ENCODE measurements at regions not wholly inside any gene's neighbourhood (a gene's known extent, or its start where the extent isn't known, plus 50 kb on each side); places are given as distances from the start of the nearest gene placed in this dataset.
A peak's percentile ranks its signal among the peaks of the same experiment; 100 is the strongest.
"Not testable (repeated sequence)": the region's sequence is repeated elsewhere in the genome, so short reads cannot be mapped to it uniquely, and the experiment has no call there.

DNA sequence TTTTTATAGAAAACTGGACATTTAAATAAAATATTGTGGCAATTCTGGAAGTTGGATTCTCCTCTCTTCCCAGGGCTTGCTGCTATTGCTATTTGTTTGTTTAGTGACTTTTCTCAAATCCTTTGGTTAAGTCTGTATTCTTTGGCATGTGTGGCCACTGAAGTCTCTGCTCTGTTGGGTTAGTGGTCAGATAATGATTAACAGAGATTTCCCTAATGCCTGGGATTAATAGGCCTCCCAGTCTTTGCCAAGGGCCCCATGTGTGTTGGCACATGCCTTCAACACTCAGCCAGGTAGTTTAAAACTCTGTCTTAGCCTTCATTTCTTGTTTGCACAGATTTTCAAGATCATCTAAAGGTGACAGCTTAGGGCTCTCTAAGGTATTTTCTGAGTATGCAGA, 92.8 kb upstream of the EPB41L4A start:
- Mint-ChIP-seq H3K9me3 (peaks cover 18% of the 10 kb centered on the region), H3K4me3 (no peak overlapping the region), H3K4me1 (no peaks in the 10 kb centered on the region), H3K27ac (ENCODE audit: unreplicated experiment) (no peak overlapping the region), H3K36me3 (ENCODE audit: low read depth) (no peaks in the 10 kb centered on the region), H3K27me3 (ENCODE audit: low read depth) (no peaks in the 10 kb centered on the region)
- TF ChIP-seq, protein P1, sequence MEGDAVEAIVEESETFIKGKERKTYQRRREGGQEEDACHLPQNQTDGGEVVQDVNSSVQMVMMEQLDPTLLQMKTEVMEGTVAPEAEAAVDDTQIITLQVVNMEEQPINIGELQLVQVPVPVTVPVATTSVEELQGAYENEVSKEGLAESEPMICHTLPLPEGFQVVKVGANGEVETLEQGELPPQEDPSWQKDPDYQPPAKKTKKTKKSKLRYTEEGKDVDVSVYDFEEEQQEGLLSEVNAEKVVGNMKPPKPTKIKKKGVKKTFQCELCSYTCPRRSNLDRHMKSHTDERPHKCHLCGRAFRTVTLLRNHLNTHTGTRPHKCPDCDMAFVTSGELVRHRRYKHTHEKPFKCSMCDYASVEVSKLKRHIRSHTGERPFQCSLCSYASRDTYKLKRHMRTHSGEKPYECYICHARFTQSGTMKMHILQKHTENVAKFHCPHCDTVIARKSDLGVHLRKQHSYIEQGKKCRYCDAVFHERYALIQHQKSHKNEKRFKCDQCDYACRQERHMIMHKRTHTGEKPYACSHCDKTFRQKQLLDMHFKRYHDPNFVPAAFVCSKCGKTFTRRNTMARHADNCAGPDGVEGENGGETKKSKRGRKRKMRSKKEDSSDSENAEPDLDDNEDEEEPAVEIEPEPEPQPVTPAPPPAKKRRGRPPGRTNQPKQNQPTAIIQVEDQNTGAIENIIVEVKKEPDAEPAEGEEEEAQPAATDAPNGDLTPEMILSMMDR (conservative IDR thresholded peaks at IDR 0.05) = no peak
- DNase-seq (ENCODE audit: low read depth, low spot score) = no peak

DNA sequence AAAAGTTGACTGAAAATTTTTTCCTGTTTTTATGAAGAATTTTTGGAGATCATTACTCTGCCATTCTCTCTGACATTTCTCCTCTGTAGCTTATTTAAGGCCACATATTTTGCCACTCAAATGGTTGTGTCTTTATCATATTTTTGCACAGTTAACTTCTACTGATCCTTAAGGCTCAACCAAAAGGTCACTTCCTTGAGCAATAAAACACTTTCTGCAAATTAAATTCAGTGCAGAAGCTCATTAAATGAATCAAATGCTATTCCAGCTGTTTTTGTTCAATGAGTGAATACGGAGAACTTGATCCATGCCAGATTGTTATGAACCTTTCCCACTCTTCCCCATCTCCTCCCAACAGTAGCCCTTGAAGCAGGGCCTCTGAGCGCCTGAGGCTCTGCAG, 93.8 kb upstream of the EPB41L4A start:
- H3K4me1 Mint-ChIP-seq = no peaks in the 10 kb centered on the region
- no peak overlapping the region for H3K4me3 Mint-ChIP-seq
- H3K27me3 Mint-ChIP-seq (ENCODE audit: low read depth) = no peaks in the 10 kb centered on the region
- TF ChIP-seq, protein P1 (conservative IDR thresholded peaks at IDR 0.05) = no peak
- no peak for DNase-seq (ENCODE audit: low read depth, low spot score)
- H3K9me3 Mint-ChIP-seq = peaks cover 13% of the 10 kb centered on the region
- H3K27ac Mint-ChIP-seq (ENCODE audit: unreplicated experiment) = no peak overlapping the region
- no peaks in the 10 kb centered on the region for H3K36me3 Mint-ChIP-seq (ENCODE audit: low read depth)

DNA sequence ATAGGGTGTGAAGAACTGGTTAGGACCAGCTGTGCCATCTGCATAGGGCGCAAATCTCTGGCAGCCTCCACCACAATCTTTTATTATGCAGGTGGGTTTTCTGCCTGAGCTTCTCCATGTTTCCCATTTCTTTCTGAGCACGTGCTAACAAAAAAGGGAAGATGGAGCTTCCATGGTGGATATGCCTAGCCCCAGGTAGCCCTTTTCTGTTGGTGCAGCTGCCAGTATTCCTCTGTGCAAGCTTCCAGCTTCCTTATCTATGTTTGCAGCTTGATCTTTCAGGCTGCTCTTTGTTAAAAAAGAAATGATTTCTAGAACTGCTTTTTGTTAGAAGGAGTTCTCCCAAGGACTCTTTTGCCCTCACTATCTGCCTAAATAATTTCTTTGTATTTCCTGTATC, 95.0 kb upstream of the EPB41L4A start:
- peaks cover 17% of the 10 kb centered on the region for H3K9me3 Mint-ChIP-seq
- H3K27me3 Mint-ChIP-seq (ENCODE audit: low read depth) = peaks cover 5% of the 10 kb centered on the region
- no peak overlapping the region for H3K27ac Mint-ChIP-seq (ENCODE audit: unreplicated experiment)
- no peak for DNase-seq (ENCODE audit: low read depth, low spot score)
- no peaks in the 10 kb centered on the region for H3K4me1 Mint-ChIP-seq
- no peaks in the 10 kb centered on the region for H3K36me3 Mint-ChIP-seq (ENCODE audit: low read depth)
- TF ChIP-seq, protein P1 (conservative IDR thresholded peaks at IDR 0.05) = no peak
- no peak overlapping the region for H3K4me3 Mint-ChIP-seq

DNA sequence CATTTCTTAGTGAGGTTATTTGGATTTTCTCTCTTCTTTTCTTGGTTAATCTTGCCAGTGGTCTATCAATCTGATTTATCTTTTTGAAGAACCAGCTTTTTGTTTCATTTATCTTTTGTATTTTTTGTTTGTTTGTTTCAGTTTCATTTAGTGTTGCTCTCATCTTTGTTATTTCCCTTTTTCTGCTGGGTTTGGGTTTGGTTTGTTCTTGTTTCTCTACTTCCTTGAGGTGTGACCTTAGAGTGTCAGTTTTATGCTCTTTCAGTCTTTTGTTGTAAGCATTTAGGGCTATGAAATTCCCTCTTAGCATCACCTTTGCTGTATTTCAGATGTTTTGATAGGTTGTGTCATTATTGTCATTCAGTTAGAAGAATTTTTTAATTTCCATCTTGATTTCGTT, 101.4 kb upstream of the EPB41L4A start:
- H3K36me3 Mint-ChIP-seq (ENCODE audit: low read depth); H3K4me3 Mint-ChIP-seq; H3K27ac Mint-ChIP-seq (ENCODE audit: unreplicated experiment); H3K4me1 Mint-ChIP-seq; DNase-seq (ENCODE audit: low read depth, low spot score): not testable (repeated sequence)
- Mint-ChIP-seq H3K27me3 (ENCODE audit: low read depth) (peaks cover 23% of the 10 kb centered on the region), H3K9me3 (peaks cover 16% of the 10 kb centered on the region)

DNA sequence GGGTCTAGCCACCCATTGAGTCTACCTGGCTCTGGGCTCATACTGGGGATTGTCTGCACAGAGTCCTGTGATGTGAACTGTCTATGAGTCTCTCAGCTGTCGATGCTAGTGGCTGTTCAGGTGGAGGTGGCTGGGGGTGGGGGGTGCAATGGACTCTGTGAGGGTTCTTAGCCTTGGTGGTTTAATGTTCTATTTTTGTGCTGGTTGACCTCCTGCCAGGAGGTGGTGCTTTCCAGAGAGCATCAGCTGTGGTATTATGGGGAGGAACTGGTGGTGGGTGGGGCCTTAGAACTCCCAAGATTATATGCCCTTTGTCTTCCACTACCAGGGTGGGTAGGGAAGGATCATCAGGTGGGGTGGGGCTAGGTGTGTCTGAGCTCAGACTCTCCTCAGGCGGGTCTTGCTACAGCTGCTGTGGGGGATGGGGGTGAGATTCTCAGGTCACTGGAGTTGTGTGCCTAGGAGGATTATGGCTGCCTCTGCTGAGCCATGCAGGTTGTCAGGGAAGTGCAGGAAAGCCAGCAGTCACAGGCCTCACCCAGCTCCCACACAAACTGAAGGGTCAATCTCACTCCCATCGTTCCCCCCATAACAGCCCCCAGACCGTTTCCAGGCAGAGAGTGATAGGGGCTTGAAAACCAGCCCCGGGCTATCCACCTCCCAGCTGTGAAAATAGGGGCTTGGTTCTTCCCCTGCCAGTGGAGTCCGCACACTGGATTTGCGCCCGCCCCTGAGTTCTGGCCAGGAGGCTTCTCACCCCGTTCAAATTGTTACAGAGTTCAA, 104.0 kb upstream of the EPB41L4A start:
- DNase-seq (ENCODE audit: low read depth, low spot score); H3K27ac Mint-ChIP-seq (ENCODE audit: unreplicated experiment); H3K4me3 Mint-ChIP-seq; H3K36me3 Mint-ChIP-seq (ENCODE audit: low read depth); H3K4me1 Mint-ChIP-seq: not testable (repeated sequence)
- H3K9me3 Mint-ChIP-seq = peaks cover 13% of the 10 kb centered on the region
- H3K27me3 Mint-ChIP-seq (ENCODE audit: low read depth) = peaks cover 23% of the 10 kb centered on the region

DNA sequence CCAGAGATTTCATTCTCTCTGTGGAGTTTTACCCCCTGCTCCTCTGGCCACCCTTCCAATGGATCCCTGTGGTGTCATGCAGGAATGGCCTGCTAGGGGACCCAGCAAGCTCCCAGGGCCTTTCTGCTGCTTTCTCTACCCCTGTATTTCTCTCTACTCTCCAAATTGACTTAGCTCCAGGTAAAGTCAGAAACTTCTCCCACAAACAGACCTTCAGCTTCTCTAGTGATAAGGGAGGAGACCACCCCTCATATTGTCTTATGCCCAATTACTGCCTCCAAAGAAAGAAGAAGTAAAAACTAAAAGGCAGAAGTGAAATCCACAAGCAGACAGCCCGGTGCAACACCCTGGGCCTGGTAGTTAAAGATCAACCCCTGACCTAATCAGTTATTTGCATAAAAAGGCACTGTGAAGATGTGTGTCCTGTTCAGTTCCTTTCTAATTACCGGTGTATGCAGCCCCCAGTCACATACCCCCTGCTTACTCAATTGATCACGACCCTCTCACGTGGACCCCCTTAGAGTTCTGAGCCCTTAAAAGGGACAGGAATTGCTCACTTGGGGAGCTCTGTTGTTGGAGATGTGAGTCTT, 104.7 kb upstream of the EPB41L4A start:
- H3K4me1 Mint-ChIP-seq; DNase-seq (ENCODE audit: low read depth, low spot score); H3K9me3 Mint-ChIP-seq; H3K36me3 Mint-ChIP-seq (ENCODE audit: low read depth); H3K27ac Mint-ChIP-seq (ENCODE audit: unreplicated experiment); H3K4me3 Mint-ChIP-seq: not testable (repeated sequence)
- peaks cover 21% of the 10 kb centered on the region for H3K27me3 Mint-ChIP-seq (ENCODE audit: low read depth)

DNA sequence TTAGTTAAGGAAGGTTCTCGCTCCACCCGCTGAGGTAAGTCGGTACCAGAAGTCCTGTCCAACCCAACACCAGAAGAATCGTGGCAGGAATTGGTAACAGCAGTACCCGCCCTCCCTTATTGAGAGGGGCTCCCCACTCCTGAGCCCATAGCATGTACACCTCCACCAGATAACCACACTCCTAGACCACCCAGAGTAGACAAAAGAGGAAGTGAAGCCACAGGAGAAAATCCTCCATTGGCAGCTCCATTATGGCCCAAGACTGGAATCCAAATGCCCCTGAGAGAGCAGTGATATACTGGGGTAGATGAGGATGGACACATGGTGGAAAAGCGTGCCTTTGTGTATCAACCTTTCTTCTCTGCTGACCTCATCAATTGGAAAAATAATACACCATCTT, 106.1 kb upstream of the EPB41L4A start:
- H3K27me3 Mint-ChIP-seq (ENCODE audit: low read depth) = peaks cover 12% of the 10 kb centered on the region
- no peak overlapping the region for H3K4me3 Mint-ChIP-seq
- H3K36me3 Mint-ChIP-seq (ENCODE audit: low read depth) = no peaks in the 10 kb centered on the region
- TF ChIP-seq, protein P1 (conservative IDR thresholded peaks at IDR 0.05) = no peak
- H3K9me3 Mint-ChIP-seq = no peaks in the 10 kb centered on the region
- no peak for DNase-seq (ENCODE audit: low read depth, low spot score)
- no peaks in the 10 kb centered on the region for H3K4me1 Mint-ChIP-seq
- H3K27ac Mint-ChIP-seq (ENCODE audit: unreplicated experiment) = peak overlapping the region; percentile 15

All from neural crest cell (in vitro differentiated cells).